ENCODE measurements at regions not wholly inside any gene's neighbourhood (a gene's known extent, or its start where the extent isn't known, plus 50 kb on each side); places are given as distances from the start of the nearest gene placed in this dataset.

DNA sequence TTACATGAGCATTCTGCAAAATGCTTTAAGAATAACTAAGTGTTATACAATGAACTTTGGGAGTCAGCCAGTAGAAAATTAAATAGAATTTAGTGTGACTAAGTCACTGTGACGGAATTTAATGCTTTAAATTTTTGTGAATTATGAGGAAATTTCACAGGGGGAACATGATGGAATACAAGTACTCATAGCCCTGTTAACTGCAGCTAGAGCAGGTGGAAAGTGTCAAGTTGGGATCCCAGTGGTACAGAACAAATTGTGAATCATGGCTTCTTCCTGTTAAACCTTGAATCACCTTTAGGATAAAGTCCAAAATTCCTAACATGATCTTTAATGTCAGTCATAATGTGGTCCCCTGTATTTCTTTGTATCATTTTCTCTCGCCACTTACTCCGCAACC is 212.2 kb upstream of the CENPE start:
- Histone ChIP-seq H4K91ac (ENCODE audit: low read length) (no peak overlapping the region), H3K9me3 (ENCODE audit: control insufficient read depth, low read length) (no peaks in the 10 kb centered on the region), H3K27ac (ENCODE audit: low read length, poor library complexity, severe bottlenecking) (no peak overlapping the region), H2BK120ac (ENCODE audit: low read depth, low read length) (no peak overlapping the region), H3K4me2 (ENCODE audit: low read length, poor library complexity, severe bottlenecking) (no peak overlapping the region), H4K8ac (ENCODE audit: low read length) (no peak overlapping the region), H3K4ac (ENCODE audit: low read depth in 1 of 2, low read length in 2 of 2) (no peak overlapping the region), H2AFZ (ENCODE audit: low read depth, low read length) (no peak overlapping the region), H3K36me3 (ENCODE audit: control insufficient read depth in 1 of 2, insufficient read depth in 2 of 2, low read depth in 1 of 2, low read length in 2 of 2) (no peaks in the 10 kb centered on the region), H2AK5ac (ENCODE audit: low read length, severe bottlenecking) (no peak overlapping the region), H2BK5ac (ENCODE audit: low read depth, low read length, poor library complexity, severe bottlenecking) (no peak overlapping the region), H3K4me1 (ENCODE audit: control insufficient read depth, insufficient read depth, low read depth, low read length) (peaks cover 2% of the 10 kb centered on the region), H2BK12ac (ENCODE audit: low read length in 2 of 2) (no peak overlapping the region), H2BK15ac (ENCODE audit: low read depth, poor library complexity, severe bottlenecking) (no peak overlapping the region), H3K18ac (ENCODE audit: low read depth in 1 of 2, low read length in 2 of 2) (no peak overlapping the region), H3K4me3 (ENCODE audit: insufficient read depth in 1 of 2, low read depth in 1 of 2, low read length in 2 of 2) (no peak overlapping the region), H3K23ac (ENCODE audit: low read length in 2 of 2) (no peak overlapping the region), H3K27me3 (ENCODE audit: control insufficient read depth in 1 of 2, insufficient read depth in 1 of 2, low read length in 2 of 2) (no peaks in the 10 kb centered on the region), H3K79me1 (replicated peaks; ENCODE audit: low read length, poor library complexity, severe bottlenecking) (no peaks in the 10 kb centered on the region), H3K9ac (ENCODE audit: low read length) (no peak overlapping the region), H3K14ac (ENCODE audit: low read length in 2 of 2) (no peak overlapping the region)
- no peak for DNase-seq
- WGBS, result 74% methylated on average over 2 of the region's 3 CpGs

DNA sequence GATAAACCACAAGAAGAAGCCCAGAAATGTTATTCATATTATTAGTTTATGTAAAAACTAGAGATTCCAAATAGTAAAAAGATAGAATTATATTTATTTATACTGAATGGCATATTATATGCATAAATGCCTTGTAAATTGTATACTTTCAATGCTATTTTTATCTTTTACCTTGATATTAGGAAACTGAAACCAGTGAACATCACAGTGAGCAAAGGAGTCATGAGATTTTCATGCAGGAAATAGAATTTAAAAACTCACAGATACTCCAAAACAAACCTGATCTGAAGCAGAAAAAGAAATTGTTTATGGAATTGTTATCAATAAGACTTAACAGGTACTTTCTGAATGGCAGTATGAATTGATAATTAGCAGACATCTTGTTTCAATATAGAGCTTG is 207.3 kb upstream of the CENPE start:
- H2BK15ac ChIP-seq (ENCODE audit: low read depth, poor library complexity, severe bottlenecking), result no peak overlapping the region
- H3K79me1 ChIP-seq (replicated peaks; ENCODE audit: low read length, poor library complexity, severe bottlenecking), result no peaks in the 10 kb centered on the region
- no peak overlapping the region for H3K18ac ChIP-seq (ENCODE audit: low read depth in 1 of 2, low read length in 2 of 2)
- H4K8ac ChIP-seq (ENCODE audit: low read length), result no peak overlapping the region
- no peak overlapping the region for H3K4ac ChIP-seq (ENCODE audit: low read depth in 1 of 2, low read length in 2 of 2)
- H2AFZ ChIP-seq (ENCODE audit: low read depth, low read length), result no peak overlapping the region
- no peaks in the 10 kb centered on the region for H3K27me3 ChIP-seq (ENCODE audit: control insufficient read depth in 1 of 2, insufficient read depth in 1 of 2, low read length in 2 of 2)
- H3K9ac ChIP-seq (ENCODE audit: low read length), result no peak overlapping the region
- no peak overlapping the region for H4K91ac ChIP-seq (ENCODE audit: low read length)
- DNase-seq, result no peak
- H2BK12ac ChIP-seq (ENCODE audit: low read length in 2 of 2), result no peak overlapping the region
- H3K4me2 ChIP-seq (ENCODE audit: low read length, poor library complexity, severe bottlenecking), result no peak overlapping the region
- H2AK5ac ChIP-seq (ENCODE audit: low read length, severe bottlenecking), result no peak overlapping the region
- no peak overlapping the region for H3K4me3 ChIP-seq (ENCODE audit: insufficient read depth in 1 of 2, low read depth in 1 of 2, low read length in 2 of 2)
- H3K36me3 ChIP-seq (ENCODE audit: control insufficient read depth in 1 of 2, insufficient read depth in 2 of 2, low read depth in 1 of 2, low read length in 2 of 2), result no peaks in the 10 kb centered on the region
- no peak overlapping the region for H3K27ac ChIP-seq (ENCODE audit: low read length, poor library complexity, severe bottlenecking)
- no peak overlapping the region for H2BK120ac ChIP-seq (ENCODE audit: low read depth, low read length)
- no peaks in the 10 kb centered on the region for H3K9me3 ChIP-seq (ENCODE audit: control insufficient read depth, low read length)
- no peak overlapping the region for H3K23ac ChIP-seq (ENCODE audit: low read length in 2 of 2)
- H3K4me1 ChIP-seq (ENCODE audit: control insufficient read depth, insufficient read depth, low read depth, low read length), result no peaks in the 10 kb centered on the region
- H2BK5ac ChIP-seq (ENCODE audit: low read depth, low read length, poor library complexity, severe bottlenecking), result no peak overlapping the region
- no peak overlapping the region for H3K14ac ChIP-seq (ENCODE audit: low read length in 2 of 2)

DNA sequence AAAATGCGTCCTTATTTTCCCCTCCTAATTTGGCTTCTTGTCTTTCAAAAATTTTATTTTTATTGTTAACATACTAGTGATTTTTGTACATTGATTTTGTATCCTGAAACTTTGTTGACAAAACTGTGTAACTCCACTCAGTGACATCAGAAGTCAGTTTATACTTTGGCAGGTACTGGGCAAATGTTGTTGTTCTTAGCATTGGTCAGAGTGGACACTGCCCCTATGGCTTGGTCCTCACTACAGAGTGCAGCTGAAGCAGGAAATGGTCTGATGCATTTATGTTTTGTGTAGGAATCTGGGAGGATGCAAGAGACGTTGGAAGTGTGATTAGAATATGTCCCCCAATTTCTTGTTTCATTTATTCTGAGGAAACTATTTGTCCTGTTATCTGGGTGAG is 205.5 kb upstream of the CENPE start:
- whole genome bisulfite sequencing, result 76% methylated on average over 1 of the region's 2 CpGs

DNA sequence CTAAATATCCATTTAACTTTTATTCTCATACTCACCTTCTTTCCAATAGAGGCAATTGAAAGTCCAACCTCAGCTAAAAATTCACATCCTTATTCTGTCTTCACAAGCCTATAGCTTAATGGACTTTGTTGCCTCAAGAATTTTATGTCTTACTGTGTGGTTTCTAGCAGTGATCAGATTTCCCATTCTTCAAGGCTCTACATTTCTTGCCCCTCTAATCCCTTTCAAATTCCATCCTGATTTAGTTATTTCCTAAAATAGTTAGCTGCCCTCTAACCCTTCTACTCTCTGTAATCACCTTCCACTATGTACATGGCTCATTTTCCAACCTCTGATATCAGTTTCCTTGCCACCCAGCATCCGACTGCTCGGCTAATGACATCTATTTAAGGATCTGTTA is 204.1 kb upstream of the CENPE start:
- Histone ChIP-seq H2AK5ac (ENCODE audit: low read length, severe bottlenecking) (no peak overlapping the region), H3K4me1 (ENCODE audit: control insufficient read depth, insufficient read depth, low read depth, low read length) (no peaks in the 10 kb centered on the region), H2BK5ac (ENCODE audit: low read depth, low read length, poor library complexity, severe bottlenecking) (no peak overlapping the region), H3K27ac (ENCODE audit: low read length, poor library complexity, severe bottlenecking) (no peak overlapping the region), H3K4ac (ENCODE audit: low read depth in 1 of 2, low read length in 2 of 2) (no peak overlapping the region), H3K27me3 (ENCODE audit: control insufficient read depth in 1 of 2, insufficient read depth in 1 of 2, low read length in 2 of 2) (no peaks in the 10 kb centered on the region), H3K18ac (ENCODE audit: low read depth in 1 of 2, low read length in 2 of 2) (no peak overlapping the region), H4K91ac (ENCODE audit: low read length) (no peak overlapping the region), H3K4me3 (ENCODE audit: insufficient read depth in 1 of 2, low read depth in 1 of 2, low read length in 2 of 2) (no peak overlapping the region), H3K9ac (ENCODE audit: low read length) (no peak overlapping the region), H4K8ac (ENCODE audit: low read length) (no peak overlapping the region), H3K4me2 (ENCODE audit: low read length, poor library complexity, severe bottlenecking) (no peak overlapping the region), H2BK12ac (ENCODE audit: low read length in 2 of 2) (no peak overlapping the region), H2AFZ (ENCODE audit: low read depth, low read length) (no peak overlapping the region), H2BK120ac (ENCODE audit: low read depth, low read length) (no peak overlapping the region), H3K23ac (ENCODE audit: low read length in 2 of 2) (no peak overlapping the region), H3K9me3 (ENCODE audit: control insufficient read depth, low read length) (no peaks in the 10 kb centered on the region), H3K14ac (ENCODE audit: low read length in 2 of 2) (no peak overlapping the region), H3K36me3 (ENCODE audit: control insufficient read depth in 1 of 2, insufficient read depth in 2 of 2, low read depth in 1 of 2, low read length in 2 of 2) (no peaks in the 10 kb centered on the region), H2BK15ac (ENCODE audit: low read depth, poor library complexity, severe bottlenecking) (no peak overlapping the region), H3K79me1 (replicated peaks; ENCODE audit: low read length, poor library complexity, severe bottlenecking) (no peaks in the 10 kb centered on the region)
- 100% methylated on average over 2 of the region's 2 CpGs for WGBS
- no peak for DNase-seq

More for the DNA sequence above, 205.5 kb upstream of the CENPE start:
- H3K14ac ChIP-seq (ENCODE audit: low read length in 2 of 2), result no peak overlapping the region
- no peaks in the 10 kb centered on the region for H3K36me3 ChIP-seq (ENCODE audit: control insufficient read depth in 1 of 2, insufficient read depth in 2 of 2, low read depth in 1 of 2, low read length in 2 of 2)
- H3K27me3 ChIP-seq (ENCODE audit: control insufficient read depth in 1 of 2, insufficient read depth in 1 of 2, low read length in 2 of 2), result no peaks in the 10 kb centered on the region
- no peak overlapping the region for H3K23ac ChIP-seq (ENCODE audit: low read length in 2 of 2)
- H2BK120ac ChIP-seq (ENCODE audit: low read depth, low read length), result no peak overlapping the region
- H2BK12ac ChIP-seq (ENCODE audit: low read length in 2 of 2), result no peak overlapping the region
- H3K9ac ChIP-seq (ENCODE audit: low read length), result no peak overlapping the region
- no peak for DNase-seq
- H3K4me2 ChIP-seq (ENCODE audit: low read length, poor library complexity, severe bottlenecking), result no peak overlapping the region
- H4K91ac ChIP-seq (ENCODE audit: low read length), result no peak overlapping the region
- H4K8ac ChIP-seq (ENCODE audit: low read length), result no peak overlapping the region
- no peak overlapping the region for H3K4me3 ChIP-seq (ENCODE audit: insufficient read depth in 1 of 2, low read depth in 1 of 2, low read length in 2 of 2)
- no peak overlapping the region for H3K27ac ChIP-seq (ENCODE audit: low read length, poor library complexity, severe bottlenecking)
- H2AFZ ChIP-seq (ENCODE audit: low read depth, low read length), result no peak overlapping the region
- H3K4ac ChIP-seq (ENCODE audit: low read depth in 1 of 2, low read length in 2 of 2), result no peak overlapping the region
- H3K18ac ChIP-seq (ENCODE audit: low read depth in 1 of 2, low read length in 2 of 2), result no peak overlapping the region
- no peaks in the 10 kb centered on the region for H3K79me1 ChIP-seq (replicated peaks; ENCODE audit: low read length, poor library complexity, severe bottlenecking)
- H3K9me3 ChIP-seq (ENCODE audit: control insufficient read depth, low read length), result no peaks in the 10 kb centered on the region
- no peak overlapping the region for H2BK5ac ChIP-seq (ENCODE audit: low read depth, low read length, poor library complexity, severe bottlenecking)
- no peak overlapping the region for H2BK15ac ChIP-seq (ENCODE audit: low read depth, poor library complexity, severe bottlenecking)
- no peak overlapping the region for H2AK5ac ChIP-seq (ENCODE audit: low read length, severe bottlenecking)
- no peaks in the 10 kb centered on the region for H3K4me1 ChIP-seq (ENCODE audit: control insufficient read depth, insufficient read depth, low read depth, low read length)
